ENCODE measurements at regions not wholly inside any gene's neighbourhood (a gene's known extent, or its start where the extent isn't known, plus 50 kb on each side); places are given as distances from the start of the nearest gene placed in this dataset.

DNA sequence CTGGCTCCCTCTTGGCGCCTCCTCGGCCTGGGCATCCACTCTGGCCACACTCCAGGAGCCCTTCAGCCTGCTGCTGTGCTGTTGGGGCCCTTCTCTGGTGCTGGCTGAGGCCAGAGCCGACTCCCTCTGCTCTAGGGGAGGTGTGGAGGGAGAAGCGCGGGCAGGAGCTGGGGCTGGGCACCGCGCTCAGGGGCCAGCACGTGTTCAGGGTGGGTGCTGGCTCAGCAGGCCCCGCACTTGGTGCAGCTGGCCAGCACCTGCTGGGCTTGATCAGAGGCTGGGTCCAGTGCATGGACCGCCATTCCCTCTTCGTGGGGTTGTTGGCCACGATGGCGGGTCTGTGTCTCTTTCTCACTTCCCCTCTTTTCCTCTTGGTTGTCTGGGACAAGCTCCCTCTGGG, 2381.0 kb downstream of the LRRC4C start:
- Mint-ChIP-seq H3K36me3 (no peaks in the 10 kb centered on the region), H3K27me3 (no peaks in the 10 kb centered on the region)

DNA sequence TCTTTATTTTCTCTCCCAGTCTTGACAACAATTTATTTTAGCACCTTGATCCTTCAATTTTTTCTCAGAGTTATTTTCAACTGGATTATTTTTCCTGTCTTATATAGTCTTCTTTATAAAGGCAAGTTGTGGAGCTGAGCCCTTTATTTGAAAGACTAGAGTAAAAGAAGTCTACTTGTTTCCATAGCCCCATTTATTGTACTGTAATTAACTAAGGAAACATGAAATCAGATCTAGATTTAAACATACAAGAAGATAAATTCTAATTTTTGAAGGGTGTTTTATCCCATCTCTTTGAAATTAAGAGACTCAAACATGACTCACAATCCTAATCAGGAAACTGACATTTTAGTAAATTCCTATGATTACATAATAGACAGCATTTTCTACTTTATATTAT, 2421.8 kb downstream of the LRRC4C start:
- no peaks in the 10 kb centered on the region for H3K9me3 Mint-ChIP-seq
- H3K4me1 Mint-ChIP-seq (ENCODE audit: unreplicated experiment) = no peaks in the 10 kb centered on the region
- no peaks in the 10 kb centered on the region for H3K27me3 Mint-ChIP-seq

More for the DNA sequence above, 2381.0 kb downstream of the LRRC4C start:
- TF ChIP-seq, protein P1, sequence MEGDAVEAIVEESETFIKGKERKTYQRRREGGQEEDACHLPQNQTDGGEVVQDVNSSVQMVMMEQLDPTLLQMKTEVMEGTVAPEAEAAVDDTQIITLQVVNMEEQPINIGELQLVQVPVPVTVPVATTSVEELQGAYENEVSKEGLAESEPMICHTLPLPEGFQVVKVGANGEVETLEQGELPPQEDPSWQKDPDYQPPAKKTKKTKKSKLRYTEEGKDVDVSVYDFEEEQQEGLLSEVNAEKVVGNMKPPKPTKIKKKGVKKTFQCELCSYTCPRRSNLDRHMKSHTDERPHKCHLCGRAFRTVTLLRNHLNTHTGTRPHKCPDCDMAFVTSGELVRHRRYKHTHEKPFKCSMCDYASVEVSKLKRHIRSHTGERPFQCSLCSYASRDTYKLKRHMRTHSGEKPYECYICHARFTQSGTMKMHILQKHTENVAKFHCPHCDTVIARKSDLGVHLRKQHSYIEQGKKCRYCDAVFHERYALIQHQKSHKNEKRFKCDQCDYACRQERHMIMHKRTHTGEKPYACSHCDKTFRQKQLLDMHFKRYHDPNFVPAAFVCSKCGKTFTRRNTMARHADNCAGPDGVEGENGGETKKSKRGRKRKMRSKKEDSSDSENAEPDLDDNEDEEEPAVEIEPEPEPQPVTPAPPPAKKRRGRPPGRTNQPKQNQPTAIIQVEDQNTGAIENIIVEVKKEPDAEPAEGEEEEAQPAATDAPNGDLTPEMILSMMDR (conservative IDR thresholded peaks at IDR 0.05) = no peak
- H3K27ac Mint-ChIP-seq = no peak overlapping the region
- H3K9me3 Mint-ChIP-seq = no peaks in the 10 kb centered on the region
- DNase-seq (ENCODE audit: extremely low spot score, unreplicated experiment) = no peak
- H3K4me1 Mint-ChIP-seq (ENCODE audit: unreplicated experiment) = no peaks in the 10 kb centered on the region
- H3K4me3 Mint-ChIP-seq = no peak overlapping the region

GRCh38 chr11:39036021-39036420, 2423.4 kb downstream of the LRRC4C start:
- Mint-ChIP-seq H3K27ac (no peak overlapping the region), H3K4me3 (no peak overlapping the region), H3K27me3 (no peaks in the 10 kb centered on the region), H3K36me3 (no peaks in the 10 kb centered on the region), H3K9me3 (no peaks in the 10 kb centered on the region), H3K4me1 (ENCODE audit: unreplicated experiment) (no peaks in the 10 kb centered on the region)
- TF ChIP-seq, protein P1 (conservative IDR thresholded peaks at IDR 0.05) = no peak
- no peak for DNase-seq (ENCODE audit: extremely low spot score, unreplicated experiment)

More for the DNA sequence above, 2421.8 kb downstream of the LRRC4C start:
- Mint-ChIP-seq H3K27ac (no peak overlapping the region), H3K36me3 (no peaks in the 10 kb centered on the region), H3K4me3 (no peak overlapping the region)
- no peak for DNase-seq (ENCODE audit: extremely low spot score, unreplicated experiment)
- TF ChIP-seq, protein P1 (conservative IDR thresholded peaks at IDR 0.05) = no peak

DNA sequence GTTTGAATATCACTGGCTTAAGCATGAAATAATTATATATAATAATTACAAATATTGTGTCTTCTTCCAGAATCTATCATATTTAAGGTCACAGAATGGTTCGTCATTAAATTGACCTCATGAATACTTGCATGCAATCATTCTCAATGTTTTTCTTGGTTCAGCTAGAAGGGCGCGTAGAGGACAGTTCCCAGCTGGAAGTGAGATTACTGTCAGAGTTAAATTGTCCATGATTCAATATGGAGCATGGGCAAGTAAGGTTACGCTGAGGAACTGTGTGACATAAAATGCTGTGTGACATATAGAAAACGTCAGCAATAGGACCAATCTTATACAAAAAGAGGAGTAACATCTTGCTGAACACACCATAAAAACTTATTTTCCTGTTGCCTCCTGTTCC, 2423.5 kb upstream of the RAG2 start:
- Mint-ChIP-seq H3K9me3 (no peaks in the 10 kb centered on the region), H3K4me3 (no peak overlapping the region), H3K36me3 (no peaks in the 10 kb centered on the region), H3K4me1 (ENCODE audit: unreplicated experiment) (no peaks in the 10 kb centered on the region), H3K27me3 (no peaks in the 10 kb centered on the region), H3K27ac (no peak overlapping the region)
- TF ChIP-seq, protein P1 (conservative IDR thresholded peaks at IDR 0.05) = no peak
- DNase-seq (ENCODE audit: extremely low spot score, unreplicated experiment) = no peak

DNA sequence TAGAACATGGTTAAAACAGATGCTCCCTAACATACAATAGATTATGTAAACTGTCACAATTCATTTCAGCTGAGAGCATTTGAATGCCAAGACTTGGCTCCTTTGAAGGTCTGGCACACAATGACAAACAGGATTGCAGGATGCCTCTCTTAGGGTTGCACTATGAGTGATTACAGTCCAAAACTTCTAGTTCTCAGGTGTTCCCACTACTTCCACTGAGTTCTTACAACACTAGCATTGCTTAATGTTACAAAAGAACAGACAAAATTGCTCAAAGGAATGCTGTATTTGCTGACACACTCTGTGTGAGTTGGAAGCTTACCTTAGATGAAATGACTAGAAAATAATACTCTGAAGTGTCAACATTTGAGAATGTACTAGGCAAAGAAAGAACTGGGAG, 2413.8 kb upstream of the RAG2 start:
- TF ChIP-seq, protein P1 (conservative IDR thresholded peaks at IDR 0.05) = no peak
- no peak for DNase-seq (ENCODE audit: extremely low spot score, unreplicated experiment)
- Mint-ChIP-seq H3K27ac (no peak overlapping the region), H3K9me3 (peaks cover 4% of the 10 kb centered on the region), H3K4me3 (no peak overlapping the region), H3K4me1 (ENCODE audit: unreplicated experiment) (peaks cover 5% of the 10 kb centered on the region), H3K36me3 (no peaks in the 10 kb centered on the region), H3K27me3 (no peaks in the 10 kb centered on the region)

- H3K27ac Mint-ChIP-seq = no peak overlapping the region
- no peaks in the 10 kb centered on the region for H3K36me3 Mint-ChIP-seq
- no peak overlapping the region for H3K4me3 Mint-ChIP-seq
- TF ChIP-seq, protein P1 (conservative IDR thresholded peaks at IDR 0.05) = no peak
- no peaks in the 10 kb centered on the region for H3K27me3 Mint-ChIP-seq
- no peak for DNase-seq (ENCODE audit: extremely low spot score, unreplicated experiment)
- H3K9me3 Mint-ChIP-seq = peaks cover 1% of the 10 kb centered on the region
- no peaks in the 10 kb centered on the region for H3K4me1 Mint-ChIP-seq (ENCODE audit: unreplicated experiment)
These were observed 2392.8 kb upstream of the RAG2 start for GRCh38 chr11:38990841-38991240.
